Body of pancreas (tissue), 4 donors: ENCODE measurements at regions not wholly inside any gene's neighbourhood (a gene's known extent, or its start where the extent isn't known, plus 50 kb on each side); places are given as distances from the start of the nearest gene placed in this dataset.

Experiments
- CTCF ChIP-seq, 7 experiments: fragments of 450-650 bp in 4 of 7; fragments of 200-600 bp in 3 of 7; sonication (generic) in 3 of 7; IDR thresholded peaks; one replicate each; pipeline ENCODE4 v1.5.1; 2016 to 2019; ENCODE audit warnings: antibody characterized with exemption in 7 of 7
- POLR2A ChIP-seq, 3 donors: fragments of 450-650 bp; IDR thresholded peaks; one replicate each; pipeline ENCODE4 v1.6.1; 2016; ENCODE audit warnings: antibody characterized with exemption in 3 of 3, mild to moderate bottlenecking in 2 of 3

DNA sequence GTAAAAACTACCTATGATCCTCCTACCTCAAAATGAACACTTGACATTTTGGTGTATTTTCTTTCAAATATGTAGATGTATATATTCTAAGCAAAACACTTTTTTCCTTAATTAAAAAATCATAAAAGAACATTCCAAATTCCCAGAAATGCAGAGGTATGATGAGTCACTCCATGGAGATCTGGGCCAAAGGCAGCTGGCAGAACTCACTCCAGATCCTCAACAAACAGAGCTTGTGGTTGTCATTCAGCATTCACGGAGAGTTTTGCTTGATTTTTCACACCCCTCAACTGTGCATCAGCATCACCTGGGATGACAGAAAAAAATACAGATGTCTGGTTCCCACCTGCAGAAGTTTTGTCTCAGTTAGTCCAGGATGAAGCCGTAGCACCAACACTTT is 144.6 kb downstream of the KIT start:
- TF ChIP-seq POLR2A (IDR thresholded peaks at IDR 0.05) (no peak), CTCF (IDR thresholded peaks at IDR 0.05) (no peak)
